K562 (cell line): ENCODE measurements at regions not wholly inside any gene's neighbourhood (a gene's known extent, or its start where the extent isn't known, plus 50 kb on each side); places are given as distances from the start of the nearest gene placed in this dataset.

Experiments used
- ATAC-seq: fragments of 200-7000 bp; cut with Tn5 transposase; 3 replicates; pipeline ENCODE4 v1.9.1; 2020; ENCODE audit warnings: moderate library complexity
- BruUV-seq: library from RNA; stranded (reverse); fragments of 400-500 nt; replicated peaks from 2 replicates; lab custom pipeline; 2021; lab: Mats Ljungman, UMichigan
- CTCF ChIA-PET: fragments of 300-600 bp; formaldehyde crosslinking; extraction: SDS; loops from one replicate; lab custom pipeline; 2021; ENCODE audit warnings: low intra/inter-chr PET ratio; lab: Yijun Ruan, JAX
- POLR2A ChIA-PET: fragments of 300-600, 350-650 bp; sonication (Branson Sonifier 250); formaldehyde crosslinking; extraction: SDS; loops from one replicate; lab custom pipeline; 2021; ENCODE audit warnings: antibody characterized with exemption, inconsistent platforms; lab: Yijun Ruan, JAX
- DNase-seq, 4 experiments: peaks; one replicate each; pipeline versions ENCODE4 v3.0.0 to v3.0.0-alpha.2; 2011 to 2018; ENCODE audit warnings: low spot score in 3 of 4, mixed read lengths in 3 of 4; ENCODE audit errors: extremely low read depth in 1 of 4
- FAIRE-seq: peaks from 2 replicates; lab custom pipeline; 2011; peaks lifted over from hg19 to GRCh38; lab: Jason Lieb, UNC
- H2AFZ ChIP-seq: 2 replicates; pipeline ENCODE4 v1.6.0; 2011; ENCODE audit warnings: low read depth, low read length, control low read depth, inconsistent platforms
- H3K27ac ChIP-seq: fragments of 200-600 bp; 3 replicates; pipeline ENCODE4 v1.8.0; 2011; ENCODE audit warnings: low read depth, mild to moderate bottlenecking, control low read depth, inconsistent platforms, low read length, moderate library complexity, mixed read lengths; ENCODE audit errors: extremely low read depth
- H3K27me3 ChIP-seq, 2 experiments: fragments of 300-600 bp in 1 of 2; 2 replicates in 1 of 2; 3 replicates in 1 of 2; pipeline versions ENCODE4 v1.6.0 to v1.8.0; 2011; ENCODE audit warnings: inconsistent platforms in 2 of 2, low read length in 2 of 2, mild to moderate bottlenecking in 1 of 2, mixed read lengths in 1 of 2, moderate library complexity in 1 of 2; ENCODE audit not compliant: control insufficient read depth in 2 of 2, insufficient read depth in 2 of 2
- H3K36me3 ChIP-seq: fragments of 300-600 bp; 3 replicates; pipeline ENCODE4 v1.8.0; 2011; ENCODE audit warnings: mild to moderate bottlenecking, low read length, inconsistent platforms; ENCODE audit not compliant: control insufficient read depth, insufficient read depth
- H3K4me1 ChIP-seq, 2 experiments: fragments of 200-600 bp in 1 of 2; replicated peaks in 1 of 2; 2 replicates in 1 of 2; 3 replicates in 1 of 2; pipeline versions ENCODE4 v1.5.1 to v1.8.0; 2011; ENCODE audit warnings: inconsistent platforms in 2 of 2, low read length in 2 of 2, mild to moderate bottlenecking in 1 of 2, mixed read lengths in 1 of 2, moderate library complexity in 1 of 2; ENCODE audit not compliant: control insufficient read depth in 2 of 2, insufficient read depth in 2 of 2
- H3K4me2 ChIP-seq: 2 replicates; pipeline ENCODE4 v1.6.1; 2011; ENCODE audit warnings: low read length, control low read depth, inconsistent platforms, mixed read lengths; ENCODE audit not compliant: insufficient read depth
- H3K4me3 ChIP-seq: fragments of 200-600 bp; sonication (generic), shearing (Covaris generic); 2 replicates; pipeline ENCODE4 v1.5.1; 2016; ENCODE audit warnings: control low read depth, inconsistent platforms
- H3K79me2 ChIP-seq: fragments of 200-600 bp; 3 replicates; pipeline ENCODE4 v1.8.0; 2011; ENCODE audit warnings: low read length, inconsistent platforms; ENCODE audit not compliant: control insufficient read depth, insufficient read depth
- H3K9ac ChIP-seq, 2 experiments: 2 replicates each; pipeline versions ENCODE4 v1.6.0 to v1.6.1; 2011; ENCODE audit warnings: low read depth in 2 of 2, low read length in 2 of 2, control low read depth in 1 of 2, inconsistent platforms in 1 of 2, mild to moderate bottlenecking in 1 of 2, mixed read lengths in 1 of 2; ENCODE audit not compliant: insufficient read depth in 1 of 2
- H3K9me1 ChIP-seq: one replicate; pipeline ENCODE4 v1.6.0; 2011; ENCODE audit warnings: inconsistent platforms, mild to moderate bottlenecking, low read length, moderate library complexity; ENCODE audit not compliant: control insufficient read depth, insufficient read depth
- H3K9me3 ChIP-seq: replicated peaks from 2 replicates; pipeline ENCODE4 v1.5.1; 2011; ENCODE audit warnings: low read depth, low read length, inconsistent platforms; ENCODE audit not compliant: control insufficient read depth, insufficient read depth
- H4K20me1 ChIP-seq: replicated peaks from 2 replicates; pipeline ENCODE4 v1.6.1; 2011; ENCODE audit warnings: low read length, inconsistent platforms, mixed read lengths; ENCODE audit not compliant: control insufficient read depth, insufficient read depth
- CCNT2 ChIP-seq: IDR thresholded peaks from 2 replicates; pipeline ENCODE4 v1.6.1; 2011; ENCODE audit warnings: borderline replicate concordance, low read depth, mild to moderate bottlenecking, moderate library complexity, mixed read lengths, low read length; ENCODE audit not compliant: insufficient read length; ENCODE audit errors: extremely low read depth
- CREM ChIP-seq: IDR thresholded peaks from 2 replicates; pipeline ENCODE4 v1.6.1; 2014; ENCODE audit warnings: antibody characterized with exemption, low read depth
- MBD1 ChIP-seq: fragments of 250-450 bp; sonication (Bioruptor Pico); IDR thresholded peaks from 2 replicates; pipeline ENCODE4 v1.8.0; 2022; ENCODE audit warnings: inconsistent platforms
- MYC ChIP-seq, 2 experiments: fragments of 250-450 bp in 1 of 2; sonication (Bioruptor Pico) in 1 of 2; IDR thresholded peaks; 2 replicates each; pipeline versions ENCODE4 v1.5.1 to v1.6.1; 2012 to 2021; ENCODE audit warnings: low read depth in 2 of 2, borderline replicate concordance in 1 of 2, improper control_type of control experiment in 1 of 2, low read length in 1 of 2, mild to moderate bottlenecking in 1 of 2, moderate library complexity in 1 of 2
- PHF20 ChIP-seq: fragments of 450-650 bp; IDR thresholded peaks from 2 replicates; pipeline ENCODE4 v1.6.1; 2018; ENCODE audit not compliant: partially characterized antibody
- SPI1 ChIP-seq: IDR thresholded peaks from 2 replicates; pipeline ENCODE4 v1.6.1; 2011; ENCODE audit warnings: low read depth, low read length, control low read depth, borderline replicate concordance
- TFAP4 ChIP-seq: sonication (generic); formaldehyde crosslinking; IDR thresholded peaks from 2 replicates; pipeline ENCODE4 v1.8.0; 2022; ENCODE audit warnings: missing genetic modification reagents, mild to moderate bottlenecking, moderate library complexity, borderline replicate concordance
- XRCC5 ChIP-seq: fragments of 200-400 bp; formaldehyde crosslinking; IDR thresholded peaks from 2 replicates; pipeline ENCODE4 v1.6.1; 2017; ENCODE audit warnings: low read depth, mild to moderate bottlenecking, low read length
- ZNF143 ChIP-seq: sonication (generic); formaldehyde crosslinking; IDR thresholded peaks from 2 replicates; pipeline ENCODE4 v1.9.0; 2022; ENCODE audit warnings: mild to moderate bottlenecking, missing genetic modification reagents
- WGBS: fragments of 100-300 bp; shearing (Covaris generic); methylation state at CpG from one replicate; pipeline ENCODE4 v1.1.6; 2016; ENCODE audit warnings: low coverage, mixed read lengths; ENCODE audit not compliant: insufficient coverage; ENCODE audit errors: missing lambda C conversion rate; 5-methylcytosine and 5-hydroxymethylcytosine counted together
- in situ Hi-C: fragments of 300-500 bp; cut with MboI; formaldehyde crosslinking; loops from 4 replicates; pipeline ENCODE4 v1.15.0; 2018; ENCODE audit warnings: inconsistent platforms, mixed read lengths
- intact Hi-C: fragments of 100-400 bp; cut with micrococcal nuclease; formaldehyde crosslinking; loops from 2 replicates; pipeline ENCODE4 v1.14.2; 2022
- TF ChIP-seq, protein P1 (sequence below), 2 experiments: fragments of 450-650 bp in 1 of 2; sonication (generic) in 1 of 2; formaldehyde crosslinking; conservative IDR thresholded peaks; 2 replicates each; pipeline versions ENCODE4 v1.4.0 to v1.8.1; 2020 to 2022; ENCODE audit warnings: mild to moderate bottlenecking in 1 of 2, missing genetic modification reagents in 1 of 2
- TF ChIP-seq, protein P2 (sequence below): fragments of 150-350 bp; IDR thresholded peaks from 2 replicates; pipeline ENCODE4 v1.6.1; 2014; ENCODE audit warnings: low read depth, mild to moderate bottlenecking, low read length, borderline replicate concordance
- TF ChIP-seq, protein P3 (sequence below), 2 experiments: fragments of 200-800 bp in 1 of 2; sonication (Bioruptor generic) in 1 of 2; sonication (generic) in 1 of 2; formaldehyde crosslinking in 1 of 2; IDR thresholded peaks in 1 of 2; conservative IDR thresholded peaks in 1 of 2; 2 replicates each; pipeline versions ENCODE4 v1.5.0 to v1.6.1; 2016 to 2020; ENCODE audit warnings: missing compliant biosample characterization in 1 of 2, missing genetic modification characterization in 1 of 2, missing genetic modification reagents in 1 of 2

- H3K9ac ChIP-seq = no peak overlapping the region
- FAIRE-seq (no peak), DNase-seq (no peak), ATAC-seq (no peak)
- ChIA-PET POLR2A (no interaction called here), CTCF (no interaction called here)
- H3K79me2 ChIP-seq = no peaks in the 10 kb centered on the region
- BruUV-seq = no TSS peak
- no peak overlapping the region for H2AFZ ChIP-seq
- intact Hi-C loops (no loop called here), in situ Hi-C loops (no loop called here)
- 33% methylated on average over 1 of the region's 1 CpG for WGBS
- H3K9me3 ChIP-seq = no peaks in the 10 kb centered on the region
- H3K9me1 ChIP-seq = no peaks in the 10 kb centered on the region
- H3K36me3 ChIP-seq = no peaks in the 10 kb centered on the region
- no peak overlapping the region for H3K4me2 ChIP-seq
- H4K20me1 ChIP-seq = no peaks in the 10 kb centered on the region
- no peaks in the 10 kb centered on the region for H3K4me1 ChIP-seq
- no peak for TF ChIP-seq SPI1
- TF ChIP-seq CCNT2 = no peak
- TF ChIP-seq ZNF143 (CRISPR knock-in tag) = no peak
- no peak for TF ChIP-seq TFAP4 (CRISPR knock-in tag)
- no peak for TF ChIP-seq XRCC5
- no peak for TF ChIP-seq PHF20
- no peak for TF ChIP-seq CREM
- TF ChIP-seq, protein P1, sequence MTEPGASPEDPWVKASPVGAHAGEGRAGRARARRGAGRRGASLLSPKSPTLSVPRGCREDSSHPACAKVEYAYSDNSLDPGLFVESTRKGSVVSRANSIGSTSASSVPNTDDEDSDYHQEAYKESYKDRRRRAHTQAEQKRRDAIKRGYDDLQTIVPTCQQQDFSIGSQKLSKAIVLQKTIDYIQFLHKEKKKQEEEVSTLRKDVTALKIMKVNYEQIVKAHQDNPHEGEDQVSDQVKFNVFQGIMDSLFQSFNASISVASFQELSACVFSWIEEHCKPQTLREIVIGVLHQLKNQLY (CRISPR knock-in tag; conservative IDR thresholded peaks at IDR 0.05) = no peak
- TF ChIP-seq MBD1 (CRISPR knock-in tag) = no peak
- TF ChIP-seq MYC (IDR thresholded peaks at IDR 0.05; ENCODE audit: low read depth, low read length) = no peak
- no peak for TF ChIP-seq MYC (CRISPR knock-in tag; IDR thresholded peaks at IDR 0.05; ENCODE audit: borderline replicate concordance, low read depth)
- TF ChIP-seq, protein P2, sequence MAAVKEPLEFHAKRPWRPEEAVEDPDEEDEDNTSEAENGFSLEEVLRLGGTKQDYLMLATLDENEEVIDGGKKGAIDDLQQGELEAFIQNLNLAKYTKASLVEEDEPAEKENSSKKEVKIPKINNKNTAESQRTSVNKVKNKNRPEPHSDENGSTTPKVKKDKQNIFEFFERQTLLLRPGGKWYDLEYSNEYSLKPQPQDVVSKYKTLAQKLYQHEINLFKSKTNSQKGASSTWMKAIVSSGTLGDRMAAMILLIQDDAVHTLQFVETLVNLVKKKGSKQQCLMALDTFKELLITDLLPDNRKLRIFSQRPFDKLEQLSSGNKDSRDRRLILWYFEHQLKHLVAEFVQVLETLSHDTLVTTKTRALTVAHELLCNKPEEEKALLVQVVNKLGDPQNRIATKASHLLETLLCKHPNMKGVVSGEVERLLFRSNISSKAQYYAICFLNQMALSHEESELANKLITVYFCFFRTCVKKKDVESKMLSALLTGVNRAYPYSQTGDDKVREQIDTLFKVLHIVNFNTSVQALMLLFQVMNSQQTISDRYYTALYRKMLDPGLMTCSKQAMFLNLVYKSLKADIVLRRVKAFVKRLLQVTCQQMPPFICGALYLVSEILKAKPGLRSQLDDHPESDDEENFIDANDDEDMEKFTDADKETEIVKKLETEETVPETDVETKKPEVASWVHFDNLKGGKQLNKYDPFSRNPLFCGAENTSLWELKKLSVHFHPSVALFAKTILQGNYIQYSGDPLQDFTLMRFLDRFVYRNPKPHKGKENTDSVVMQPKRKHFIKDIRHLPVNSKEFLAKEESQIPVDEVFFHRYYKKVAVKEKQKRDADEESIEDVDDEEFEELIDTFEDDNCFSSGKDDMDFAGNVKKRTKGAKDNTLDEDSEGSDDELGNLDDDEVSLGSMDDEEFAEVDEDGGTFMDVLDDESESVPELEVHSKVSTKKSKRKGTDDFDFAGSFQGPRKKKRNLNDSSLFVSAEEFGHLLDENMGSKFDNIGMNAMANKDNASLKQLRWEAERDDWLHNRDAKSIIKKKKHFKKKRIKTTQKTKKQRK = no peak
- TF ChIP-seq, protein P3, sequence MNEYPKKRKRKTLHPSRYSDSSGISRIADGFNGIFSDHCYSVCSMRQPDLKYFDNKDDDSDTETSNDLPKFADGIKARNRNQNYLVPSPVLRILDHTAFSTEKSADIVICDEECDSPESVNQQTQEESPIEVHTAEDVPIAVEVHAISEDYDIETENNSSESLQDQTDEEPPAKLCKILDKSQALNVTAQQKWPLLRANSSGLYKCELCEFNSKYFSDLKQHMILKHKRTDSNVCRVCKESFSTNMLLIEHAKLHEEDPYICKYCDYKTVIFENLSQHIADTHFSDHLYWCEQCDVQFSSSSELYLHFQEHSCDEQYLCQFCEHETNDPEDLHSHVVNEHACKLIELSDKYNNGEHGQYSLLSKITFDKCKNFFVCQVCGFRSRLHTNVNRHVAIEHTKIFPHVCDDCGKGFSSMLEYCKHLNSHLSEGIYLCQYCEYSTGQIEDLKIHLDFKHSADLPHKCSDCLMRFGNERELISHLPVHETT (CRISPR knock-in tag; conservative IDR thresholded peaks at IDR 0.05 in 1 of 2, IDR thresholded peaks at IDR 0.05 in 1 of 2) = no peak
- no peak overlapping the region for H3K27ac ChIP-seq
- no peak overlapping the region for H3K4me3 ChIP-seq
- H3K27me3 ChIP-seq = no peaks in the 10 kb centered on the region
Observed at GRCh38 chr20:52536040-52536439, 344.5 kb upstream of the ZFP64 start.
